ENCODE measurements at regions not wholly inside any gene's neighbourhood (a gene's known extent, or its start where the extent isn't known, plus 50 kb on each side); places are given as distances from the start of the nearest gene placed in this dataset.
"Not testable (repeated sequence)": the region's sequence is repeated elsewhere in the genome, so short reads cannot be mapped to it uniquely, and the experiment has no call there.

GRCh38 chr15:35288580-35288979 lies 203.5 kb upstream of the NANOGP8 start:
- POLR2A ChIA-PET: interaction anchor here (0.6 kb wide), 1 partner anchor 488 kb away, joined by 3 read pairs; no protein-coding TSS in a partner anchor
- CTCF ChIA-PET: interaction anchor here (1.0 kb wide), 1 partner anchor 156 kb away, joined by 3 read pairs; no protein-coding TSS in a partner anchor

DNA sequence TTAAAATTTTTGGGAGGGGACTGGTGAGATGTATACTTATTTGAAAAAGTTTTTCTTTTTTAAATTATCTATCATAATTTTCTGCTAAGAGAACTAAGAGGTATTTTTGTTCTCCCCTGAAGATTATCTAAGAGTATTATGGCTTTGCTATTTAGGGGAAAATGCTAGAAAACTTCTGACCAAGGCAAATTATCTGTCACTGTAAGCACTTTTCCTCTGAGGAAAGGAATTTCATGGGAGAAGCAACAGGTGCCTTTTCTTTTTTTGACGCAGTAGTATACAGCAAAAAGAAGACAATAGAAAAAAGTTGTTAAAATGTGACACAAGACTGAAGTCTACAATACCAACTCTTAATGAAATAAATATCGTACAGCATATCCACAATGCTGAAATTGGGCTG lies 201.6 kb upstream of the NANOGP8 start:
- ChIA-PET POLR2A (no interaction called here), CTCF (no interaction called here)

DNA sequence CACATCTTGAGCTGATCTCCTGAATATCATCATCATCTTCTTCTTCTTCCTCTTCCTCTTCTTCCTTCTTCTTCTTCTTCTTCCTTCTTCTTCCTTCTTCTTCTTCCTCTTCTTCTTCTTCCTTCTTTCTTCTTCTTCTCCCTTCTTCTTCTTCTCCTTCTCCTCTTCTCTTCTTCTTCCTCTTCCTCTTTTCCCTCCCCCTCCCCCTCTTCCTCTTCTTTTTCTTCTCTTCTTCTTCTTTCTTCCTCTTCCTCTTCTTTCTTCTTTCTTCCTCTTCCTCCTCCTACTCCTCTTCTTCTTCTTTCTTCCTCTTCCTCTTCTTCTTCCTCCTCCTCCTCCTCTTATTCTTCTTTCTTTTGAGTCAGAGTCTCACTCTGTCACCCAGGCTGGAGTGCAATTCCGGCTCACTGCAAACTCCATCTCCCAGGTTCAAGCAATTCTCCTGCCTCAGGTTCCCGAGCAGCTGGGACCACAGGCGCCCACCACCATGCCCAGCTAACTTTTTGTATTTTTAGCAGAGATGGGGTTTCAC lies 197.9 kb upstream of the NANOGP8 start:
- ChIA-PET CTCF (no interaction called here), POLR2A (no interaction called here)

- CTCF ChIA-PET: no interaction called here
- POLR2A ChIA-PET: no interaction called here
Observed at GRCh38 chr15:35281515-35281914, 196.4 kb upstream of the NANOGP8 start.

GRCh38 chr15:35279811-35280210 lies 194.7 kb upstream of the NANOGP8 start:
- POLR2A ChIA-PET: no interaction called here

GRCh38 chr15:35271371-35272043 lies 186.4 kb upstream of the NANOGP8 start:
- CTCF ChIA-PET: no interaction called here

More at GRCh38 chr15:35279811-35280210, 194.7 kb upstream of the NANOGP8 start:
- CTCF ChIA-PET: no interaction called here

DNA sequence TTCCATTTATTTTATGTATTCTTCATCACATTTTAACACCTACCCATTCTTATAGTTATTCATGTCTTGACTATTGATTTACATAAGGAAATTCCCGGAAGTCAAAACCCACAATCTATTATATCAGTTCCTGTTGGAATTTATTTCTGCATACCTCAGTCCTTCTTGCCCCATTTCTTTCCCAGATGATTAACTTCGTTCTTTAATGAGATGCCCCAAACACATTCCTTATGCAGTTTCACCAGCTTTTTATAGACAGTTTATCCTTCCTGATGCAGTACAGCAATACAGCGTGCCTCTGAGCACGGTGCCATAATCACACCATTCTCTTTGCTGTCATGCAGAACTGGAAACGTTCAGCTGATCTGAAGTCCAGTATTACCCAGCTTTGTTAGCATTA lies 175.8 kb upstream of the NANOGP8 start:
- POLR2A ChIA-PET: no interaction called here
- CTCF ChIA-PET: no interaction called here

More at GRCh38 chr15:35271371-35272043, 186.4 kb upstream of the NANOGP8 start:
- POLR2A ChIA-PET: no interaction called here

GRCh38 chr15:35260274-35260673 lies 175.2 kb upstream of the NANOGP8 start:
- POLR2A ChIA-PET, CTCF ChIA-PET: not testable (repeated sequence)

DNA sequence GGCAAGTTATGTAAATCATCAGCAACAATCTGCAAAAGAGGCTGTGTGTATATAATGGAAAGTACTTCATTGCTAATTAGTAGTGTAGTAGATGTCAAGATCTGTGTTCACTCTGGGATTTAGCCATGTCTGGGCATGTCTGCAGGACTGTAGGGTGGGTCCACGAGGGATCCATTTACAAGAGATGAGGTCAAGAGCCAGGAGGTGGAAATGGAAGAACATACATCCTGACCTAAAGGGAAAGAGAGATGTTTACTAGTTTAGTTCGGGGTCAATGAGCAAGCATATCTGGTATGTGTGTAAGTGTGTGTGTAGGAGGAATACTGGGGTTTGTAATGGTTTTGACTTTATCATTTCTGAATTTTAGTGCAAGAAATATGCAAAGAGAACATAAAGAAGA lies 171.5 kb upstream of the NANOGP8 start:
- CTCF ChIA-PET: no interaction called here
- POLR2A ChIA-PET: no interaction called here

GRCh38 chr15:35256141-35256540 lies 171.0 kb upstream of the NANOGP8 start:
- ChIA-PET CTCF (no interaction called here), POLR2A (no interaction called here)

GRCh38 chr15:35254908-35255307 lies 169.8 kb upstream of the NANOGP8 start:
- POLR2A ChIA-PET: not testable (repeated sequence)
- CTCF ChIA-PET: interaction anchor here (0.6 kb wide), 1 partner anchor 208 kb away, joined by 5 read pairs; no protein-coding TSS in a partner anchor

DNA sequence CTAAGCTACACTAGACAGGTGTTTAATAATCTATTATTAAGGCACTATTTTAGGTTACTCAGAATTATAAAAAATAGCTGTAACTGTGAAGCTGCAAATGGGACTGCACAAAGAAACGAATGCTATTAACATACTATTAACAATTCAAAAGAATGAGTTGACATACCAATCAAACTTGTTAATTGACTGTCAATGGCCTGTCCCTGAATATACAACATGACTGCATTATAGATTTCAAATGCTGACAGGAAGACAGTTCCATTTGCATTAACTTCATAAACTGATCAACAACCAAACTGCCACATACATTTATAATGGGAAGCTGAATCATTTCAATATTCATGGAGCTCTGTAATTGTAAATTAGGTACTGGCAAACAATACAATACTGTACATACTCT lies 169.0 kb upstream of the NANOGP8 start:
- POLR2A ChIA-PET: no interaction called here
- CTCF ChIA-PET: no interaction called here

DNA sequence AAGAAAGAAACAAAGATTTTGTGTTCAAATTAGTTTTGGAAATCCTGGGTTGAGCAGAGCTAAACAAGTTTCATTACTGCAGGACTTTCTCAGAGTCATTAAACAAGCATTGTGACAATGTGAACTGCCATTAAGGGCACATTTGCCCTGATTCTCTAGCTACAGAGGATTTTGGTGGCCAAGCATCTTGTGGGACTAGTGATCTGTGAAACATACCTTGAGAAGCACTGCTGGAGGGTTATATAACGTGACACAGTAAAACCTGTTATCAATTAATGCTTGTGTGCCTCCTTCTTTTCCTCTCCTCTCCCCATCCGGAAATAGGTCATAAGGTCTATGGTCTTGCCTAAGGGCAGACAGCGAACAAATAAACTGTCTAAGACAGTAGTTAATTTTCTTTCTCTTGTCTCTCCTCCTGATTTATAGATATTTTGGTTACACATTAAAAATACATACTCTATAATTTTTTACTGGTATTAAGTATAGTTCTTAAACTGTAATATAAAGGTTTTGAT lies 167.3 kb upstream of the NANOGP8 start:
- CTCF ChIA-PET: no interaction called here
- POLR2A ChIA-PET: no interaction called here

DNA sequence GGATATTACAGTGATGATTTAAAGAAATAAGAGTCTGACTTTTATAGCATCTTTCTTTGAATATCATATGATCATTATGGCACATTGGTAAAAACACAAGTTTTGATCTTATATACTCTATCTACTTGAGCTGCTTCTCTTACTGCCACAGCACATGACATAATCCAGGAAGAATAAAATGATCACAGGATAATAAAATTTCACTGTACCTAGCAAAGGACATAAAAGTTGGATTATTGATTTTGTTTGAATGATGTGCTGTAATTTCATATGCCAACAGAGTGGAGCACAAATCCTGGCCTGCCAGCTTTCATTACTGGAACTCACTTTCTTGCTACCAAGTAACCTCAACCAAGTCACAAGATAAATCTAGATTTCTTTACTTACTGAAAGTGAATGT lies 162.1 kb upstream of the NANOGP8 start:
- ChIA-PET POLR2A (no interaction called here), CTCF (no interaction called here)

- CTCF ChIA-PET: no interaction called here
- POLR2A ChIA-PET: no interaction called here
Observed at GRCh38 chr15:35246451-35246850, 161.4 kb upstream of the NANOGP8 start.

DNA sequence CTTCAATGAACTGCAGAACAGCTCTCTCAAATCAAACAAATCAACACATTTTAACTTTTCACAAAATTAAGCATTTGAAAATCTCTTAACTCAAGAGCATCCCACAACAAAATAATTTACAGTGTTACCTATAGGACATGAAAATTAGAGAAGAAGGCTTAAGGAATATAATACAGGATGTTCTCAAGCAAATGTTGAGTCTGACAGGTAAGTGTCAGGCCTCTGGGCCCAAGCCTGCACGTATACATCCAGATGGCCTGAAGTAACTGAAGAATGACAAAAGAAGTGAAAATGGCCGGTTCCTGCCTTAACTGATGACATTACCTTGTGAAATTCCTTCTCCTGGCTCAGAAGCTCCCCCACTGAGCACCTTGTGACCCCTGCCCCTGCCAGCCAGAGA lies 160.6 kb upstream of the NANOGP8 start:
- CTCF ChIA-PET, POLR2A ChIA-PET: not testable (repeated sequence)

- POLR2A ChIA-PET: no interaction called here
- CTCF ChIA-PET: no interaction called here
Observed at GRCh38 chr15:35244227-35244626, 159.1 kb upstream of the NANOGP8 start.

GRCh38 chr15:35243758-35244157 lies 158.7 kb upstream of the NANOGP8 start:
- ChIA-PET POLR2A (no interaction called here), CTCF (no interaction called here)

DNA sequence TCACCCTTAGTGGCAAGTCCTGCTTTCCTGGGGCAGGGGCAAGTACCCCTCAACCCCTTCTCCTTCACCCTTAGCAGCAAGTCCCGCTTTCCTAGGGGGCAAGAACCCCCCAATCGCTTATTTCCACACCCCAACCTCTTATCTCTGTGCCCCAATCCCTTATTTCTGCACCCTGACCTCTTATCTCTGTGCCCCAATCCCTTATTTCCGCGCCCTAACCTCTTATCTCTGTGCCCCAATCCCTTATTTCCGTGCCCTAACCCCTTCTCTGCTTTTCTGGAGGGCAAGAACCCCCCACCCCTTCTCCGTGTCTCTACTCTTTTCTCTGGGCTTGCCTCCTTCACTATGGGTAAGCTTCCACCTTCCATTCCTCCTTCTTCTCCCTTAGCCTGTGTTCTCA lies 154.6 kb upstream of the NANOGP8 start:
- CTCF ChIA-PET, POLR2A ChIA-PET: not testable (repeated sequence)

DNA sequence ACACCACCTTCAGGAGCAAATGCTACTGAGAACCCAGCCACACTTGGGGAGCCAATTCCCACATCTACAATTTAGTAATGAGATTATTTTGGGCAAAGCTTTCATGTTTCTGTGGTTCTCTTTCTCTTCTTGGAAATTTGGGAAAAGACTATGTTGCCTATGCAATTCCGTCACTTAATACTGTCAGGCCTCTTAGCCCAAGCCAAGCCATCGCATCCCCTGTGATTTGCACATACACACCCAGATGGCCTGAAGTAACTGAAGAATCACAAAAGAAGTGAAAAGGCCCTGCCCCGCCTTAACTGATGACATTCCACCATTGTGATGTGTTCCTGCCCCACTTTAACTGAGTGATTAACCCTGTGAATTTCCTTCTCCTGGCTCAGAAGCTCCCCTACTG lies 153.4 kb upstream of the NANOGP8 start:
- CTCF ChIA-PET, POLR2A ChIA-PET: not testable (repeated sequence)

DNA sequence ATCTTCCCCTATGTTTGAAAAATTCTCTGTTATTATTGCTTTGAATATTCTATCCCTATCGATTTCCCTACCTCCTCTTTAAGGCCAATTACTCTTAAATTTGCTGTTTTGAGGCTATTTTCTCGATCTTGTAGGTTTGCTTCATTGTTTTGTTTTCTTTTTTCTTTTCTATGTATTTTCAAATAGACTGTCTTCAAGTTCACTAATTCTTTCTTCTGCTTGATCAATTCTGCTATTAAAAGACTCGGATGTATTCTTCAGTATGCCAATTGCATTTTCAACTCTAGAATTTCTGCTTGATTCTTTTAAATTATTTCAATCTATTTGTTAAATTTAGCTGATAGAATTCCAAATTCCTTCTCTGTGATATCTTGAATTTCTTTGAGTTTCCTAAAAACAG lies 144.0 kb upstream of the NANOGP8 start:
- POLR2A ChIA-PET: no interaction called here
- CTCF ChIA-PET: no interaction called here

GRCh38 chr15:35218215-35218614 lies 133.1 kb upstream of the NANOGP8 start:
- CTCF ChIA-PET: no interaction called here

More at GRCh38 chr15:35218215-35218614, 133.1 kb upstream of the NANOGP8 start:
- POLR2A ChIA-PET: no interaction called here

Data from activated CD8-positive, alpha-beta memory T cell treated with anti-CD3 and anti-CD28 coated beads for 36 hours (primary cell).